Right lobe of liver (tissue), 4 donors: ENCODE measurements at regions not wholly inside any gene's neighbourhood (a gene's known extent, or its start where the extent isn't known, plus 50 kb on each side); places are given as distances from the start of the nearest gene placed in this dataset.

Source experiments
- CTCF ChIP-seq, 4 donors: fragments of 200-600 bp in 3 of 4; fragments of 450-650 bp in 1 of 4; IDR thresholded peaks; one replicate each; pipeline versions ENCODE4 v1.5.1 to v1.8.0; 2016 to 2022; ENCODE audit warnings: antibody characterized with exemption in 4 of 4, mild to moderate bottlenecking in 2 of 4
- POLR2A ChIP-seq: fragments of 450-650 bp; IDR thresholded peaks from one replicate; pipeline ENCODE4 v1.6.1; 2017; ENCODE audit warnings: antibody characterized with exemption, mild to moderate bottlenecking
- donor health status: DM: no; HTN: no; CAD: no.
- donor health status: DM: no; HTN: no; CAD: no.
- donor health status: DM: no; HTN: yes; CAD: no.

- TF ChIP-seq CTCF (IDR thresholded peaks at IDR 0.05) (no peak), POLR2A (no peak)
Measured at GRCh38 chr6:27098956-27099355, 148.5 kb upstream of the PRSS16 start.
